MCF 10A (cell line): ENCODE measurements at regions not wholly inside any gene's neighbourhood (a gene's known extent, or its start where the extent isn't known, plus 50 kb on each side); places are given as distances from the start of the nearest gene placed in this dataset.
"Not testable (repeated sequence)": the region's sequence is repeated elsewhere in the genome, so short reads cannot be mapped to it uniquely, and the experiment has no call there.

Source experiments
- BruUV-seq: library from RNA; stranded (reverse); fragments of 400-500 nt; replicated peaks from 2 replicates; lab custom pipeline; 2021; lab: Mats Ljungman, UMichigan
- CTCF ChIA-PET: fragments of 300-600 bp; sonication (Branson Sonifier 250); formaldehyde crosslinking; extraction: SDS; loops from one replicate; lab custom pipeline; 2021; ENCODE audit warnings: antibody characterized with exemption, inconsistent platforms; lab: Yijun Ruan, JAX
- POLR2A ChIA-PET: fragments of 300-600, 350-650 bp; sonication (Branson Sonifier 250); formaldehyde crosslinking; extraction: SDS; loops from one replicate; lab custom pipeline; 2020; ENCODE audit warnings: antibody characterized with exemption, inconsistent platforms; lab: Yijun Ruan, JAX
- DNase-seq: peaks from one replicate; pipeline ENCODE4 v3.0.0-alpha.2; 2018; ENCODE audit not compliant: unreplicated experiment
- H3K27ac Mint-ChIP-seq: one replicate; pipeline ENCODE4 v1.8.0; 2022; ENCODE audit warnings: mild to moderate bottlenecking, low read depth, mixed read lengths; ENCODE audit not compliant: unreplicated experiment
- H3K27me3 Mint-ChIP-seq: one replicate; pipeline ENCODE4 v1.8.0; 2022; ENCODE audit warnings: mixed read lengths; ENCODE audit not compliant: insufficient read depth, unreplicated experiment
- H3K36me3 Mint-ChIP-seq: one replicate; pipeline ENCODE4 v1.8.0; 2022; ENCODE audit warnings: mild to moderate bottlenecking, moderate library complexity, mixed read lengths; ENCODE audit not compliant: insufficient read depth, unreplicated experiment
- H3K4me1 Mint-ChIP-seq: one replicate; pipeline ENCODE4 v1.8.0; 2022; ENCODE audit warnings: mixed read lengths; ENCODE audit not compliant: insufficient read depth, unreplicated experiment
- H3K4me3 Mint-ChIP-seq: one replicate; pipeline ENCODE4 v1.8.0; 2022; ENCODE audit warnings: mild to moderate bottlenecking, moderate library complexity, mixed read lengths; ENCODE audit not compliant: unreplicated experiment
- H3K9me3 Mint-ChIP-seq: one replicate; pipeline ENCODE4 v1.8.0; 2022; ENCODE audit warnings: mixed read lengths; ENCODE audit not compliant: unreplicated experiment
- intact Hi-C: fragments of 100-400 bp; cut with micrococcal nuclease; formaldehyde crosslinking; loops from 2 replicates; pipeline ENCODE4 v1.14.1; 2022
- TF ChIP-seq, protein P1 (sequence below): fragments of 200-600 bp; IDR thresholded peaks from one replicate; pipeline ENCODE4 v1.8.0; 2022; ENCODE audit warnings: antibody characterized with exemption, mild to moderate bottlenecking; ENCODE audit not compliant: unreplicated experiment

DNA sequence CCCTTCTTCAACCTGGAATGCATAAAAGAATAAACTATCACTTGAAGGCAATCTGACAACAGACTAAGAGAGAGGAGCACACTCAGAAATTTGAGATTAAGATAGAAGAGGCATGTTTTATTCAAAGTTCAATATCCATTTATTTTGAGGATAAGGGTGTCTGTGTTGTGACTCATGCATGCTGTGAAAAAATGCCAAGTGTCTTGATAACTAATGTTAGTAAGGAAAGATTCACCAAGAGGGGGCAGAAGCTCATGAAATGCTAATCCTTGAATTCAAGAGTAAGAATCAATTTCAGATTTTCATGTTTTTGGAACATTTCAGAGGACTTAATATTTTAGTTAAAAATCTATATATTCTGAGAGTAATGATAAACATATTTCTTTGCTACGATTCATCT is 94.0 kb downstream of the IFI44 start:
- ChIA-PET CTCF (no interaction called here), POLR2A (no interaction called here)
- DNase-seq: peak; percentile 15
- intact Hi-C loops: no loop called here
- Mint-ChIP-seq H3K27ac (no peak overlapping the region), H3K4me3 (no peak overlapping the region), H3K9me3 (peaks cover 4% of the 10 kb centered on the region), H3K36me3 (no peaks in the 10 kb centered on the region), H3K4me1 (no peaks in the 10 kb centered on the region), H3K27me3 (no peaks in the 10 kb centered on the region)
- no TSS peak for BruUV-seq
- TF ChIP-seq, protein P1, sequence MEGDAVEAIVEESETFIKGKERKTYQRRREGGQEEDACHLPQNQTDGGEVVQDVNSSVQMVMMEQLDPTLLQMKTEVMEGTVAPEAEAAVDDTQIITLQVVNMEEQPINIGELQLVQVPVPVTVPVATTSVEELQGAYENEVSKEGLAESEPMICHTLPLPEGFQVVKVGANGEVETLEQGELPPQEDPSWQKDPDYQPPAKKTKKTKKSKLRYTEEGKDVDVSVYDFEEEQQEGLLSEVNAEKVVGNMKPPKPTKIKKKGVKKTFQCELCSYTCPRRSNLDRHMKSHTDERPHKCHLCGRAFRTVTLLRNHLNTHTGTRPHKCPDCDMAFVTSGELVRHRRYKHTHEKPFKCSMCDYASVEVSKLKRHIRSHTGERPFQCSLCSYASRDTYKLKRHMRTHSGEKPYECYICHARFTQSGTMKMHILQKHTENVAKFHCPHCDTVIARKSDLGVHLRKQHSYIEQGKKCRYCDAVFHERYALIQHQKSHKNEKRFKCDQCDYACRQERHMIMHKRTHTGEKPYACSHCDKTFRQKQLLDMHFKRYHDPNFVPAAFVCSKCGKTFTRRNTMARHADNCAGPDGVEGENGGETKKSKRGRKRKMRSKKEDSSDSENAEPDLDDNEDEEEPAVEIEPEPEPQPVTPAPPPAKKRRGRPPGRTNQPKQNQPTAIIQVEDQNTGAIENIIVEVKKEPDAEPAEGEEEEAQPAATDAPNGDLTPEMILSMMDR: no peak

DNA sequence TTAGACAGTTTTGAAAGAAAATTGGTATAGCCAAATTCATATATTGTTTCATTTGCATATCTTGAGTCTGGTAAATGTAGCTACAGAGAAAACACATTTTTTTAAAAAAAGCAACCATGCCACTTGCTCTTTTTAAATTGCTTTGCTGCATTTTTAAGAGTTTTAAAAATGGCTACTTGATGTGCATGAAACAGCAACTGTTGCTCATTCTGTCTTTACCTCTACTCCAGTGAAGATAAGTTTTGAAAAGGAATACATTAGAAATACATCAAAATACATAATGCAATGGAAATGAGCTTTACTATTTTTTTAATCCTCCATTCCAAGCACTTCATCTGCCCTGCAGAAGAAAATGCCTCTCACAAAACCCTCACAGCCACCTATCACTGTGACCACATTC is 95.5 kb downstream of the IFI44 start:
- H3K36me3 Mint-ChIP-seq: no peaks in the 10 kb centered on the region
- ChIA-PET CTCF (interaction anchor here (0.6 to 1.0 kb wide), 3 partner anchors 38 to 141 kb away, joined by 3 read pairs; no protein-coding TSS in a partner anchor), POLR2A (interaction anchor here (1.0 kb wide), 1 partner anchor 21 kb away, joined by 3 read pairs; no protein-coding TSS in a partner anchor)
- H3K4me3 Mint-ChIP-seq: no peak overlapping the region
- intact Hi-C loops: no loop called here
- no TSS peak for BruUV-seq
- no peaks in the 10 kb centered on the region for H3K9me3 Mint-ChIP-seq
- H3K4me1 Mint-ChIP-seq: no peaks in the 10 kb centered on the region
- TF ChIP-seq, protein P1: no peak
- no peaks in the 10 kb centered on the region for H3K27me3 Mint-ChIP-seq
- no peak overlapping the region for H3K27ac Mint-ChIP-seq
- DNase-seq: no peak

DNA sequence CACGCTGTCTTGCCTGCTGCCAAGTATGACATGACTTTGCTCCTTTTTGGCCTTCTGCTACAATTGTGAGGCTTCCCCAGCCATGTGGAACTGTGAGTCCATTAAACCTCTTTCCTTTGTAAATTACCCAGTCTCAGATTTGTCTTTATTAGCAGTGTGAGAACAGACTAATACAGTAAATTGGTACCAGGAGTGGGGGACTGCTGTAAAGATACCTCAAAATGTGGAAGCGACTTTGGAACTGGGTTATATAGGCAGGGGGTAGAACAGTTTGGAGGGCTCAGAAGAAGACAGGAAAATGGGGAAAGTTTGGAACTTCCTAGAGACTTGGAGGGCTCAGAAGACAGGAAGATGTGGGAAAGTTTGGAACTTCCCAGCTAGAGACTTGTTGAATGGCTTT is 104.0 kb downstream of the IFI44 start:
- peaks cover 16% of the 10 kb centered on the region for H3K9me3 Mint-ChIP-seq
- intact Hi-C loops, H3K4me3 Mint-ChIP-seq, H3K4me1 Mint-ChIP-seq, H3K27ac Mint-ChIP-seq, BruUV-seq, H3K36me3 Mint-ChIP-seq, POLR2A ChIA-PET, DNase-seq, H3K27me3 Mint-ChIP-seq, CTCF ChIA-PET: not testable (repeated sequence)

DNA sequence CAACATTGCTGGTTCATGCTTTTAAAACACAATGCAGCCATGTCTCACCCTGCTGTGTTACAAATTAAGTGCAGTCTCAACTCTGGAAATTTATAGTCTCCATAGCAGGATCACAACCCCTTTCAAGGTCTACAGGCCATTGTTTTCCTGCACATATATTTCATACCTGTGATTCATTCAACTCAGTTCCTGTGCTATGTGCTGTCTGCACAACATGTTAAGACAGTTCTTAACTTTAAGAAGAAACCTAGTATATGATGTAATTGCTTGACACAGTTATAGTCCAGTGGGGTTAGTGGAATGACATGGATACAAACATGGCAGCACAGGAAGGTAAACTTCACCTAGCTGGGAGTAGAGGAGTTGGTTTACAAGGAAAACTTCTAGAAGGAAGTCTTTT is 106.4 kb downstream of the IFI44 start:
- intact Hi-C loops: no loop called here
- Mint-ChIP-seq H3K27ac (no peak overlapping the region), H3K4me1 (peaks cover 5% of the 10 kb centered on the region), H3K4me3 (no peak overlapping the region), H3K27me3 (no peaks in the 10 kb centered on the region), H3K36me3 (no peaks in the 10 kb centered on the region), H3K9me3 (peaks cover 16% of the 10 kb centered on the region)
- DNase-seq: no peak
- POLR2A ChIA-PET: no interaction called here
- TF ChIP-seq, protein P1: no peak
- CTCF ChIA-PET: no interaction called here
- no TSS peak for BruUV-seq

DNA sequence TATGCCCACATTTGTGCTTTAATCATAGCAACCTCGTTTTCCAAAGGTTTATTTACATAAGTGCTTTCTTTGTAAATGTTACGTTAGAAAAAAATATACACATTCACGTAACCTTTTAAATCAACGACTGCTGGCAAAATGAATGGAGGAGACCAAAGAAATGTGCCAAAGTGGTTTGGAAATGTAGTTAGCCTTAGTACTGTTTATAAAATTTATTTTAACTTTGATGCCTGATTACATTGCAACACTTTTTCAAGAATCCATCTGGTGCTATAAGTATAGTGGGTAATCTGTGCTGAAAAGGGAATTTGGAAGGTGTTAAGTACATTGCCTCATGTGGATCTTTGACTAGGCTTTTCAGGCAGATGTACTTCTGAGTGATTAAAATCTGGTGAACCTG is 108.9 kb downstream of the IFI44 start:
- TF ChIP-seq, protein P1: no peak
- H3K4me1 Mint-ChIP-seq: peaks cover 6% of the 10 kb centered on the region
- H3K36me3 Mint-ChIP-seq: no peaks in the 10 kb centered on the region
- BruUV-seq: no TSS peak
- H3K9me3 Mint-ChIP-seq: peaks cover 16% of the 10 kb centered on the region
- ChIA-PET CTCF (no interaction called here), POLR2A (no interaction called here)
- no peak for DNase-seq
- no peak overlapping the region for H3K27ac Mint-ChIP-seq
- H3K27me3 Mint-ChIP-seq: no peaks in the 10 kb centered on the region
- intact Hi-C loops: no loop called here
- H3K4me3 Mint-ChIP-seq: no peak overlapping the region
